H1 (cell line): ENCODE measurements at regions not wholly inside any gene's neighbourhood (a gene's known extent, or its start where the extent isn't known, plus 50 kb on each side); places are given as distances from the start of the nearest gene placed in this dataset.

Experiments
- CTCF ChIA-PET: fragments of 300-600 bp; sonication (Branson Sonifier 250); formaldehyde crosslinking; loops from one replicate; lab custom pipeline; 2021; ENCODE audit not compliant: partially characterized antibody; lab: Charles Lee
- POLR2A ChIA-PET: fragments of 300-600 bp; sonication (Branson Sonifier 250); formaldehyde crosslinking; loops from one replicate; lab custom pipeline; 2021; ENCODE audit warnings: inconsistent platforms; ENCODE audit not compliant: partially characterized antibody; lab: Charles Lee
- DNase-seq, 2 experiments: peaks; one replicate each; pipeline versions ENCODE4 v3.0.0 to v3.0.0-alpha.2; 2010 to 2022; ENCODE audit warnings: low spot score in 2 of 2, low read depth in 1 of 2, mixed read lengths in 1 of 2
- FAIRE-seq: peaks from 2 replicates; lab custom pipeline; 2011; peaks lifted over from hg19 to GRCh38; lab: Jason Lieb, UNC
- H2AFZ ChIP-seq: 2 replicates; pipeline ENCODE4 v1.8.1; 2012; ENCODE audit warnings: low read length, inconsistent platforms
- H2AK5ac ChIP-seq: 2 replicates; pipeline ENCODE4 v1.6.1; 2013; ENCODE audit warnings: low read depth, low read length
- H2BK120ac ChIP-seq: replicated peaks from 2 replicates; pipeline ENCODE3; 2013; ENCODE audit warnings: low read depth, low read length, inconsistent platforms
- H2BK12ac ChIP-seq: 2 replicates; pipeline ENCODE4 v1.6.1; 2013; ENCODE audit warnings: low read depth, low read length
- H2BK15ac ChIP-seq: 2 replicates; pipeline ENCODE4 v1.6.1; 2013; ENCODE audit warnings: low read length
- H2BK20ac ChIP-seq: 2 replicates; pipeline ENCODE4 v1.6.1; 2013; ENCODE audit warnings: low read length
- H2BK5ac ChIP-seq: 2 replicates; pipeline ENCODE4 v1.6.1; 2013; ENCODE audit warnings: low read depth, low read length
- H3K14ac ChIP-seq: 2 replicates; pipeline ENCODE4 v1.6.1; 2013; ENCODE audit warnings: inconsistent platforms; ENCODE audit not compliant: insufficient read length
- H3K18ac ChIP-seq: 2 replicates; pipeline ENCODE4 v1.6.1; 2013; ENCODE audit warnings: low read length; ENCODE audit errors: extremely low read depth
- H3K23ac ChIP-seq: 2 replicates; pipeline ENCODE4 v1.6.1; 2013; ENCODE audit warnings: inconsistent platforms; ENCODE audit not compliant: insufficient read length
- H3K23me2 ChIP-seq: 2 replicates; pipeline ENCODE4 v1.6.1; 2013; ENCODE audit warnings: low read depth, low read length
- H3K27ac ChIP-seq: 2 replicates; pipeline ENCODE4 v1.6.1; 2011; ENCODE audit warnings: low read depth, low read length, inconsistent platforms
- H3K27me3 ChIP-seq, 4 experiments: replicated peaks in 1 of 4; 1 replicate in 1 of 4; 2 replicates in 3 of 4; pipeline versions ENCODE4 v1.6.1 to v1.8.1; 2011 to 2013; ENCODE audit warnings: low read length in 3 of 4, mild to moderate bottlenecking in 3 of 4, inconsistent platforms in 2 of 4, mixed read lengths in 2 of 4, moderate library complexity in 1 of 4; ENCODE audit not compliant: control insufficient read depth in 3 of 4, insufficient read depth in 3 of 4; ENCODE audit errors: extremely low read depth in 1 of 4
- H3K36me3 ChIP-seq, 4 experiments: 2 replicates each; pipeline versions ENCODE4 v1.6.1 to v1.8.1; 2011 to 2013; ENCODE audit warnings: mild to moderate bottlenecking in 4 of 4, low read length in 3 of 4, moderate library complexity in 2 of 4, control low read depth in 1 of 4, inconsistent platforms in 1 of 4; ENCODE audit not compliant: insufficient read depth in 4 of 4, control insufficient read depth in 2 of 4
- H3K4ac ChIP-seq: replicated peaks from 2 replicates; pipeline ENCODE3; 2013; ENCODE audit warnings: low read length, low read depth, mixed read lengths, inconsistent platforms; ENCODE audit not compliant: insufficient read length
- H3K4me1 ChIP-seq, 4 experiments: replicated peaks in 1 of 4; 1 replicate in 1 of 4; 2 replicates in 3 of 4; pipeline versions ENCODE4 v1.6.1 to v1.8.1; 2011 to 2013; ENCODE audit warnings: low read length in 3 of 4, inconsistent platforms in 2 of 4, mixed read lengths in 1 of 4; ENCODE audit not compliant: insufficient read depth in 4 of 4, control insufficient read depth in 3 of 4
- H3K4me2 ChIP-seq, 2 experiments: 2 replicates each; pipeline versions ENCODE4 v1.6.1 to v1.8.1; 2011 to 2013; ENCODE audit warnings: low read depth in 2 of 2, low read length in 2 of 2, control low read depth in 1 of 2, inconsistent platforms in 1 of 2, mild to moderate bottlenecking in 1 of 2; ENCODE audit not compliant: insufficient read depth in 1 of 2
- H3K4me3 ChIP-seq, 4 experiments: fragments of 200-600, 300-600 bp in 1 of 4; sonication (generic), shearing (Covaris generic), sonication (Bioruptor Twin) in 1 of 4; 2 replicates each; pipeline versions ENCODE4 v1.5.1 to v1.8.1; 2011 to 2016; ENCODE audit warnings: low read length in 4 of 4, low read depth in 3 of 4, control low read depth in 2 of 4, inconsistent platforms in 2 of 4, mild to moderate bottlenecking in 2 of 4, mixed read lengths in 1 of 4, moderate library complexity in 1 of 4; ENCODE audit not compliant: insufficient read depth in 2 of 4; ENCODE audit errors: extremely low read depth in 1 of 4
- H3K56ac ChIP-seq: replicated peaks from 2 replicates; pipeline ENCODE3; 2013; ENCODE audit warnings: low read depth, mild to moderate bottlenecking, mixed read lengths, low read length, inconsistent platforms; ENCODE audit not compliant: insufficient read length
- H3K79me1 ChIP-seq: 2 replicates; pipeline ENCODE4 v1.6.1; 2013; ENCODE audit warnings: low read depth, low read length, control low read depth
- H3K79me2 ChIP-seq, 2 experiments: 2 replicates each; pipeline versions ENCODE4 v1.6.1 to v1.8.1; 2012 to 2013; ENCODE audit warnings: low read length in 2 of 2, mild to moderate bottlenecking in 2 of 2, inconsistent platforms in 1 of 2; ENCODE audit not compliant: insufficient read depth in 2 of 2, control insufficient read depth in 1 of 2
- H3K9ac ChIP-seq, 4 experiments: replicated peaks in 1 of 4; 1 replicate in 1 of 4; 2 replicates in 3 of 4; pipeline versions ENCODE4 v1.6.1 to v1.8.1; 2011 to 2013; ENCODE audit warnings: low read depth in 3 of 4, low read length in 3 of 4, control low read depth in 2 of 4, mild to moderate bottlenecking in 2 of 4, moderate library complexity in 2 of 4, inconsistent platforms in 1 of 4; ENCODE audit errors: extremely low read depth in 1 of 4
- H3K9me3 ChIP-seq, 2 experiments: 2 replicates each; pipeline versions ENCODE4 v1.6.1 to v1.8.1; 2012 to 2013; ENCODE audit warnings: mild to moderate bottlenecking in 2 of 2, moderate library complexity in 2 of 2, control low read depth in 1 of 2, inconsistent platforms in 1 of 2, low read depth in 1 of 2, low read length in 1 of 2, mixed read lengths in 1 of 2; ENCODE audit not compliant: insufficient read depth in 2 of 2
- H4K20me1 ChIP-seq, 2 experiments: replicated peaks in 1 of 2; 2 replicates each; pipeline versions ENCODE3 to v1.8.1; 2011 to 2013; ENCODE audit warnings: inconsistent platforms in 2 of 2, low read length in 2 of 2, mild to moderate bottlenecking in 1 of 2; ENCODE audit not compliant: insufficient read depth in 2 of 2, control insufficient read depth in 1 of 2
- H4K5ac ChIP-seq: 2 replicates; pipeline ENCODE4 v1.6.1; 2013; ENCODE audit warnings: low read length, low read depth, mixed read lengths, inconsistent platforms; ENCODE audit not compliant: insufficient read length
- H4K8ac ChIP-seq: 2 replicates; pipeline ENCODE4 v1.8.0; 2013; ENCODE audit warnings: mild to moderate bottlenecking, moderate library complexity, low read length, inconsistent platforms; ENCODE audit not compliant: insufficient read depth; ENCODE audit errors: extremely low read depth
- H4K91ac ChIP-seq: replicated peaks from 2 replicates; pipeline ENCODE3; 2013; ENCODE audit warnings: low read length, mixed read lengths, inconsistent platforms; ENCODE audit not compliant: insufficient read length
- ATF2 ChIP-seq: IDR thresholded peaks from 2 replicates; pipeline ENCODE4 v1.6.1; 2012; ENCODE audit warnings: low read length, inconsistent platforms
- BACH1 ChIP-seq: IDR thresholded peaks from 2 replicates; pipeline ENCODE4 v1.6.1; 2012; ENCODE audit warnings: low read length, improper control_type of control experiment
- CBX8 ChIP-seq: fragments of 300-800, 300-1000 bp; sonication (generic); IDR thresholded peaks from 2 replicates; pipeline ENCODE4 v1.7.1; 2016; ENCODE audit warnings: low read depth, low read length, borderline replicate concordance
- CHD1 ChIP-seq: IDR thresholded peaks from 2 replicates; pipeline ENCODE4 v1.6.1; 2012; ENCODE audit warnings: low read depth, low read length, improper control_type of control experiment
- FOSL1 ChIP-seq: IDR thresholded peaks from 2 replicates; pipeline ENCODE4 v1.6.1; 2011; ENCODE audit warnings: mild to moderate bottlenecking, low read depth, low read length, moderate library complexity; ENCODE audit not compliant: insufficient read depth
- NANOG ChIP-seq: IDR thresholded peaks from 2 replicates; pipeline ENCODE4 v1.6.1; 2011; ENCODE audit warnings: low read length, low read depth, mild to moderate bottlenecking, inconsistent platforms; ENCODE audit not compliant: insufficient read depth, poor library complexity, severe bottlenecking
- NRF1 ChIP-seq: IDR thresholded peaks from 2 replicates; pipeline ENCODE4 v1.6.1; 2011; ENCODE audit warnings: mild to moderate bottlenecking, low read depth, low read length, improper control_type of control experiment
- POLR2AphosphoS5 ChIP-seq: IDR thresholded peaks from 2 replicates; pipeline ENCODE4 v1.6.1; 2011; ENCODE audit warnings: low read depth, low read length
- RBBP5 ChIP-seq: IDR thresholded peaks from 2 replicates; pipeline ENCODE4 v1.7.1; 2012; ENCODE audit warnings: low read depth, mild to moderate bottlenecking, inconsistent platforms, low read length, moderate library complexity, borderline replicate concordance
- WGBS, 2 experiments: shearing (Covaris generic) in 1 of 2; methylation state at CpG; one replicate each; pipeline versions ENCODE4 v1.1.6 to v1.1.7; 2013 to 2015; ENCODE audit warnings: low lambda C conversion rate in 2 of 2, mixed read lengths in 2 of 2, inconsistent platforms in 1 of 2, low coverage in 1 of 2, missing lambda C conversion rate in 1 of 2; ENCODE audit not compliant: insufficient replicate concordance in 2 of 2, insufficient coverage in 1 of 2, insufficient read length in 1 of 2; ENCODE audit errors: extremely low coverage in 1 of 2, missing lambda C conversion rate in 1 of 2; 5-methylcytosine and 5-hydroxymethylcytosine counted together

- no peak overlapping the region for H3K18ac ChIP-seq
- H2BK5ac ChIP-seq: no peak overlapping the region
- no peak overlapping the region for H2AFZ ChIP-seq
- H4K8ac ChIP-seq: no peak overlapping the region
- H2AK5ac ChIP-seq: peak overlapping the region; percentile 33; the same call in 1 of the 2 replicates
- peaks cover 2% of the 10 kb centered on the region; the same call in 1 of the 2 replicates for H3K23me2 ChIP-seq
- no peaks in the 10 kb centered on the region for H3K79me1 ChIP-seq
- no peaks in the 10 kb centered on the region for H3K27me3 ChIP-seq
- peak overlapping the region; percentile 90 for H3K56ac ChIP-seq
- H2BK15ac ChIP-seq: no peak overlapping the region
- H3K23ac ChIP-seq: no peak overlapping the region
- POLR2A ChIA-PET: no interaction called here
- H2BK120ac ChIP-seq: no peak overlapping the region
- peaks cover 2 to 7% (median 4%) of the 10 kb centered on the region in 4 experiments; a peak in 3 of 7 replicates for H3K4me1 ChIP-seq
- no peaks in the 10 kb centered on the region for H3K9me3 ChIP-seq
- no peak overlapping the region for H3K9ac ChIP-seq
- CTCF ChIA-PET: no interaction called here
- H3K4ac ChIP-seq: no peak overlapping the region
- H4K91ac ChIP-seq: peak overlapping the region; percentile 40
- H2BK12ac ChIP-seq: 0 out of 2 replicates have a peak overlapping the region, but pooled peaks have one; percentile 11
- TF ChIP-seq CHD1 (no peak), ATF2 (no peak), BACH1 (no peak), CBX8 (no peak), POLR2AphosphoS5 (no peak), NANOG (no peak), RBBP5 (no peak), FOSL1 (no peak), NRF1 (no peak)
- TF ChIP-seq, all 59 proteins: peak for 0
- FAIRE-seq (no peak), DNase-seq (no peak)
- Histone ChIP-seq H3K4me2 (no peak overlapping the region), H2BK20ac (no peak overlapping the region), H3K36me3 (no peaks in the 10 kb centered on the region), H4K20me1 (peaks cover 0 to 3% of the 10 kb centered on the region in 2 experiments), H4K5ac (no peak overlapping the region), H3K27ac (no peak overlapping the region), H3K4me3 (no peak overlapping the region), H3K14ac (no peak overlapping the region), H3K79me2 (no peaks in the 10 kb centered on the region)
- 86% methylated on average over 18 of the region's 19 CpGs; no CpG with 5 or more reads in 1 of the 2 experiments for WGBS, 2 experiments
Observed at GRCh38 chr4:189787216-189788031, 153.2 kb upstream of the FRG1 start.
